HepG2 (cell line): ENCODE measurements at regions not wholly inside any gene's neighbourhood (a gene's known extent, or its start where the extent isn't known, plus 50 kb on each side); places are given as distances from the start of the nearest gene placed in this dataset.

Experiments used
- E2F1 ChIP-seq: sonication (generic); formaldehyde crosslinking; IDR thresholded peaks from 2 replicates; pipeline ENCODE4 v1.5.0; 2020; ENCODE audit warnings: missing genetic modification reagents
- HOXD1 ChIP-seq: sonication (generic); formaldehyde crosslinking; IDR thresholded peaks from 2 replicates; pipeline ENCODE4 v1.5.0; 2020; ENCODE audit warnings: missing genetic modification reagents
- ZBTB40 ChIP-seq, 2 experiments: fragments of 450-650 bp in 1 of 2; sonication (generic) in 1 of 2; formaldehyde crosslinking in 1 of 2; IDR thresholded peaks; 2 replicates each; pipeline versions ENCODE4 v1.6.1 to v1.8.0; 2016 to 2022; ENCODE audit warnings: antibody characterized with exemption in 1 of 2, mild to moderate bottlenecking in 1 of 2, missing genetic modification reagents in 1 of 2

- TF ChIP-seq ZBTB40 (IDR thresholded peaks at IDR 0.05) (no peak), ZBTB40 (CRISPR knock-in tag; IDR thresholded peaks at IDR 0.05) (no peak), HOXD1 (no peak), E2F1 (CRISPR knock-in tag) (no peak)
Observed at GRCh38 chr5:99315413-99316183, 386.8 kb upstream of the CHD1 start (continued).
